ENCODE measurements at regions not wholly inside any gene's neighbourhood (a gene's known extent, or its start where the extent isn't known, plus 50 kb on each side); places are given as distances from the start of the nearest gene placed in this dataset.

GRCh38 chr4:173845580-173845979, 315.6 kb upstream of the HAND2 start:
- DNase-seq (ENCODE audit: low spot score): no peak

DNA sequence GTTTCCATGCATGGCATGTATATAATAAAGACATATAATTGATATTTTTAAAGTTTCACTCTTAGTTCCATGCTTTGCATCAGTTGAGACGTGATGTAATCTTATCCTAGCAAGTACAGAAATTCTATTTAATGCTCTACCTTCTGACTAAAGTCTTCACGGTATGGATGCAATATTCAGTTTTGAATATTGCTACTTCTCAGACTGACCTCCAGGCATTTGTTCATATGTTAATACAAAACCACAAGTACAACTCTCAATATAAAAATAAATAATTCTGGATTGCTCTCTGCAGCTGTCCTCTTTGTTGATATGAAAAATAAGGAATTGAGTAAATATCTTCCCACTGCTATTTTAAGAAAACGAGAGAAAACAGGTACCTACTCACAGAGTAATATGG, 309.8 kb upstream of the HAND2 start:
- DNase-seq (ENCODE audit: low spot score): no peak

GRCh38 chr4:173837517-173837916, 307.5 kb upstream of the HAND2 start:
- no peak for DNase-seq (ENCODE audit: low spot score)

DNA sequence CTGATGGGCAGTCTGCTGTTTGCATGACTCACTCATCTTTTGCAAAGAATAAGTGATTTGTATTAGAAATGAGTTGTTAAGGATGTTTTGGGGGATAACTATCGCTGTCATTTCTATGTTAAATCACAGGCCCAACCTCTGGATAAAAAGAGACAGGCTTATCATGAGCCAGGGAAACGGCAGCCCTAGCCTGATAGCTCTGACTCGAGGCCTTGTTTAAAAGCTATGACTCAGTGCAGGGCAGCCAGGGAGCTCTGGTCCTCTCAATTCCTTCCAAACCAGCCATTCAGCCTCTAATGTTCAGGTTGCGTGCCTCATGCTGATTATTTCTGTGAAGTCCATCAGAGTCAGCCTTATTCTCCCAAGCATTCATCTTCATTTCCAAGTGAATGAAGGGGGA, 305.9 kb upstream of the HAND2 start:
- DNase-seq (ENCODE audit: low spot score): peak; percentile 50

- DNase-seq (ENCODE audit: low spot score): no peak
Observed at GRCh38 chr4:173834151-173834550, 304.1 kb upstream of the HAND2 start.

GRCh38 chr4:173829565-173829964, 299.5 kb upstream of the HAND2 start:
- no peak for DNase-seq (ENCODE audit: low spot score)

DNA sequence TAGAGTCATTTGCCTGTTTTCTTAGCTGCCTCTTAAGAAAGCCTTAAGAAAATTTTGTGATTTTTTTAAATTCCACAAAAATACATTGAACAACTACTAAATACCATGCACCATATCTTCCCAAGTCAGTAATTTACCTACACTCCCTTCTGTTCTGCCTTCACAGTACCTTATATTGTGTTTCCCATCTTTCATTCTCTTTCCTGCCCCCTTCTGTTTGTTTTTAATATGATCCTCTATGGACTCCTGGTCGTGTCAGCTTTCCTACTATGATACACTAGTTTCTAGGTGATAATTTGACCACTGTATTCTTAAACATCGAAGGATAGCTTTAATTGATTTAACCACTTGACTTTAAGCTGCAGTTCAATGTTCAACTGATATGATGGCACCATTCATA, 297.7 kb upstream of the HAND2 start:
- DNase-seq (ENCODE audit: low spot score): no peak

DNA sequence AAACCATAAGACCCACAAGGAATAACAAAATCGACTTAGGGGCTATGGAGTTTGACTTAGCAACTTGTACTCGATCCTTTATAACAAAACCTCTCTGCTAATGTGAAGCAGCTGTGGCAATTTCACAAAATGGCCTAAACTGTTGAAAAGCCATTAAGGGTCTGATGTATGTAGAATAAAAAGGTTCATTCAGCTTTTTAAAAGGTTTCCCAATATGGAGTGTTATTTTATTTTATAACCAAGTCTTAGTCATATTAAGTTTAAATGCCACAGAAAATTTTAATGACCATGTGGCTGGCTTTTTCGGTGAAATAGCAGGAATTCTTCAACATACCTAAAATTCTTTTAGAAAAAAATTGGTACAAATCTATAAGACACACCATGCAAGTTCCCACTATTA, 291.8 kb upstream of the HAND2 start:
- DNase-seq (ENCODE audit: low spot score): no peak

DNA sequence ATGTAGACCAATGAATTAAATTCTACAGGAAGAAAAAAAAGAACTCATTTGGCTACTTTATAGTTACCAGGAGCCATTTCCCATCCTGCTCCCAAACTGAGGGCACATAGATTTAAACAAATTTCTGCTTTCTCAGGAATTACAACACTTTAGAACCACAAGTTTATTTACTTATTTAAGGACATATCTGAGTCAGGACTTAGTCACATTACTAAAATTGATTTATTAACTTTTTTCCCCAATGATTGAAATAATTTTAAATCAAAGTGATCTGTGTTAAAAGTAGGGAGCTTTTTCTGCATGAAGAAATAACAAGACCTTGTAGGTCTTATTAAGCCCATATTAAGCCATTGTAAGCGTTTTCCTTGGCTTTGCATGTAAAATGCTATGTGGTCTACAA, 291.0 kb upstream of the HAND2 start:
- no peak for DNase-seq (ENCODE audit: low spot score)

- no peak for DNase-seq (ENCODE audit: low spot score)
Observed at GRCh38 chr4:173807347-173807746, 277.3 kb upstream of the HAND2 start.

- no peak for DNase-seq (ENCODE audit: low spot score)
Observed at GRCh38 chr4:173805884-173806283, 275.9 kb upstream of the HAND2 start.

GRCh38 chr4:173802662-173803022, 272.6 kb upstream of the HAND2 start:
- no peak for DNase-seq (ENCODE audit: low spot score)

- no peak for DNase-seq (ENCODE audit: low spot score)
Observed at GRCh38 chr4:173801876-173802661, 272.0 kb upstream of the HAND2 start.

DNA sequence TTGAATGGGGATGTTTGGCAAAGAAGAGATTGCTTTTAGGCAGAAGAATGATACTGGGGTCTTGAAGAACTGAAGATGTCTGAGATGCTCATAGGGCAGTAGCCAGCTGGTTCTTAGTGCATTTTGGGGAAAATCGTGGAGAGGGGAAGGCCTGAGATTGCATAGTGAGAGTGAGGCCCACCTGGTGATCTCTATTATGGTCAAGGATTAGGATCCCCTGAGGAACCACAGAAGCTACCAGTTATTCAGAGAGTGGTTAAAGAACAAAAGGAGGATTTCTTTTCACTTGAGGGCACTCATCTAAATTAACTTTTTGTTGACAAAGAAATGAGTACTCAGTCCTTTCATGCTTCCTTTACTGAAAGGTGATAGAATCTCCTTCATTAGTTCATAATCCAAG, 271.3 kb upstream of the HAND2 start:
- DNase-seq (ENCODE audit: low spot score): no peak

DNA sequence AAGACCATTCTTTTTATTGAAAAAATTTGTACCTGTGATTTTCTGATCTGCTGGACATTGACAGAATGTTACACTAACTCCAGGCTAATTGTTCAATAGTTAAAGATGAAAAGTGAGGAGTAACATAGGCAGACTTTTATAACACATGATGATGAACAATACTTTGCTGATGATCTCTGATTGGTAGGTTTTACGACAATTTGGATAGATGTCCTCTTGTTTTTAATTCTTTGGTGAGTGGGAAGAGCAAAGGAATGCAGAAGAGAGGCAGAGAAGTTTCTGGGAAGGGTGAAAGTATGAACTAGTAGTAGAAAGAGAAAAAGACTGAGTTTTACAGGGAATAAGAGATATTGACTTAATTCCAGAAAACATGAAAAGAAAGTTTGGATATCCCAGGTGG, 267.3 kb upstream of the HAND2 start:
- no peak for DNase-seq (ENCODE audit: low spot score)

- no peak for DNase-seq (ENCODE audit: low spot score)
Observed at GRCh38 chr4:173794662-173795061, 264.6 kb upstream of the HAND2 start.

DNA sequence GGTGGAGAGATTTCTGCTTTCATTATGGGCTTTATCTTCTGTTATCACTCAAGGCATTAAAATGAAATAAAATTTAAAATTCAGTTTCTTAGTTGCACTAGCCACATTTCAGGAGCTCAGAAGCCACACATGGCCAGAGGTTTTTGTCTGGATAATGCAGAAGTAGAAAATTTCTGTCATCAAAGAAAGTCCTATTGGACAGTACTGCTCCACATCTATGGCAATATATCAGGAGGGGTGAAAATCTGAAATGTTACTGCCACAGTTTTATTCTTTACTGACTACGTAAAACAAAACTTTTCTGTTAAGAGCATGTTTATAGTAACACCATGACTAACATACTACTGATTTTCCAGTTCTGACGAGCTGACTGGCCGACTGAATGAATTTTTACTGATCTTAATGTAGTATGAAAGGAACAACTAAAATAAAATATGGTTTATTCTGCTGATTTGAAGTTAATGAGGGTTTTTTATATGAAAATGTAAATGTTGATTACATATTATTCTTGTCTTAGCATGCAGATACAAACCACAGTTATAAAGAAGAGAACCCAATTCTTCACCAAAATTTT, 264.0 kb upstream of the HAND2 start:
- DNase-seq (ENCODE audit: low spot score): no peak

- no peak for DNase-seq (ENCODE audit: low spot score)
Observed at GRCh38 chr4:173782660-173783059, 252.6 kb upstream of the HAND2 start.

DNA sequence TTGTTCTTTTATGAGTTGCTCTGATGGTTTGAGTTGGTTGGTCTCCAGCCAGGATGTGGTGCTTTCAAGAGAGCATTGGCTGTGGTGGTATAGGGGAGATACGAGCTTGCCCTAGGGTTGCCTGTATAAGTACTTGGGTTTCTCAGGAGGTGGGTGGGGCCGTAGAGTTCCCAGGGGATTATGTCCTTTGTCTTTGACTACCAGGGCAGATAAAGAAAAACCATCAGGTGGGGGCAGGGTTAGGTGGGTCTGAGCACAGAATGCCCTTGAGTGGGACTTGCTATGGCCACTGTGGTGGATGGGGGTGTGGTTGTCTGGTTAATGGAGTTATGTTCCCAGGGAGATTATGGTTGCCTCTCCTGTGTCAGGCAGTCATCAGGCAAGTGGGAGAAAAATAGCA, 247.9 kb upstream of the HAND2 start:
- DNase-seq (ENCODE audit: low spot score): no peak

GRCh38 chr4:173777421-173777820, 247.4 kb upstream of the HAND2 start:
- DNase-seq (ENCODE audit: low spot score): no peak

GRCh38 chr4:173769568-173769967, 239.5 kb upstream of the HAND2 start:
- no peak for DNase-seq (ENCODE audit: low spot score)

DNA sequence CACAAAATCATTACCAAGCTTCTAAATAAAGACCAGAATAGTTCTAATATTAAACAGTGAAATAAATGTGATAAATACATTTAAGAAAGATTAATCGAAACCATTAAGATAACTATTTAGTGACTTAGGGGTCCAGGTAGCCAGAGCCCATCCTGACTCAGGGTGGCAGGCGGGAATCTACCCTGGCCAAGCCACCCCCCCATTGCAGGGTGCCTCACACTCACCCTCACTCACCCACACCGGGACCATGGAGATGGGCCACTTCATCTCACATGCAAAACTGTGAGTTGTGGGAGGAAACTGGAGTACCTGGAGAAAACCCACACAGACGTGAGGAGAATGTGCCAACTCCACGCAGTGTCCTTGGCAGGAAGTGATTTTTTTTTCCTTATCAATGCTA, 237.6 kb upstream of the HAND2 start:
- no peak for DNase-seq (ENCODE audit: low spot score)

DNA sequence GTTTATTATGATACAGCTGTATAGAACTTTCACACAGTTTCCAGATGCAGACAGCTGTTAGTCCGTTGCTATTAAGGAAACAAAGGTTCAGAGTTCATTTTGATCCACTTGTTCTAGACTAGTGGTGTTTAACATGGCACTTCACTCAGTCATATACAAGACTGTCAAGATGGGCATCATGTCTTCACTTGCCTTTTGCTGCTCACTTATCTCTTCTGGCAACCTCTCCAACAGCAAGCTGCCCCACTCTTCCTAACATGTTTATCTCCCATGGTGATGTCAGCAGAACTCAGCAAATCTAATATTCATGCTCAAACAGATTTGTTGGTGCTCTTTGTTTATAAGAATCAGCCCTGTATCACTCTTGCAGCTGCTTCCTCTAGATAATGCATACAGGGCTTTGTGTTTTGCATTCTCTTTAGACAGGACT, 236.2 kb upstream of the HAND2 start:
- no peak for DNase-seq (ENCODE audit: low spot score)

- no peak for DNase-seq (ENCODE audit: low spot score)
Observed at GRCh38 chr4:173765751-173766150, 235.7 kb upstream of the HAND2 start.
